GM23338 (cell line): ENCODE measurements at regions not wholly inside any gene's neighbourhood (a gene's known extent, or its start where the extent isn't known, plus 50 kb on each side); places are given as distances from the start of the nearest gene placed in this dataset.

Experiments
- ATAC-seq: fragments of 200-7000 bp; cut with Tn5 transposase; 3 replicates; pipeline ENCODE4 v1.9.1; 2020
- DNase-seq: peaks from one replicate; pipeline ENCODE4 v3.0.0-alpha.2; 2015; ENCODE audit warnings: low spot score
- H2AFZ ChIP-seq: fragments of 200-600 bp; sonication (generic); 2 replicates; pipeline ENCODE4 v1.8.0; 2016; ENCODE audit warnings: antibody characterized with exemption, mild to moderate bottlenecking, moderate library complexity
- H3F3A ChIP-seq: fragments of 200-600 bp; sonication (generic); replicated peaks from 2 replicates; pipeline ENCODE4 v1.8.0; 2017; ENCODE audit warnings: antibody characterized with exemption, mixed run types, low read depth
- H3K27ac ChIP-seq: fragments of 200-600 bp; sonication (generic); 2 replicates; pipeline ENCODE4 v1.6.1; 2016; ENCODE audit warnings: low read depth
- H3K27me3 ChIP-seq: fragments of 200-600 bp; sonication (generic); 2 replicates; pipeline ENCODE4 v1.8.0; 2016; ENCODE audit warnings: mild to moderate bottlenecking, mixed run types, moderate library complexity; ENCODE audit not compliant: insufficient read depth
- H3K36me3 ChIP-seq: fragments of 200-600 bp; sonication (generic); 2 replicates; pipeline ENCODE4 v1.8.0; 2016; ENCODE audit warnings: mild to moderate bottlenecking; ENCODE audit not compliant: insufficient read depth
- H3K4me1 ChIP-seq: fragments of 200-600 bp; sonication (generic); 2 replicates; pipeline ENCODE4 v1.8.0; 2016; ENCODE audit warnings: mild to moderate bottlenecking, moderate library complexity; ENCODE audit not compliant: insufficient read depth
- H3K4me2 ChIP-seq: fragments of 200-600 bp; sonication (generic); 2 replicates; pipeline ENCODE4 v1.7.1; 2017; ENCODE audit warnings: mixed run types
- H3K4me3 ChIP-seq: fragments of 200-600 bp; sonication (generic); 2 replicates; pipeline ENCODE4 v1.6.1; 2016; ENCODE audit warnings: mixed run types
- H3K79me2 ChIP-seq: fragments of 200-600 bp; sonication (generic); replicated peaks from 2 replicates; pipeline ENCODE4 v1.8.0; 2017; ENCODE audit warnings: mild to moderate bottlenecking; ENCODE audit not compliant: insufficient read depth
- H3K9me2 ChIP-seq: fragments of 200-600 bp; sonication (generic); 2 replicates; pipeline ENCODE4 v1.8.0; 2017; ENCODE audit not compliant: insufficient read depth
- H4K20me1 ChIP-seq: fragments of 200-600 bp; sonication (generic); replicated peaks from 2 replicates; pipeline ENCODE4 v1.8.0; 2017; ENCODE audit warnings: mild to moderate bottlenecking; ENCODE audit not compliant: insufficient read depth
- H3K27ac Mint-ChIP-seq: 2 replicates; pipeline ENCODE4 v1.8.0; 2020; ENCODE audit warnings: inconsistent platforms, mild to moderate bottlenecking, moderate library complexity, mixed read lengths
- H3K27me3 Mint-ChIP-seq: 3 replicates; pipeline ENCODE4 v1.8.0; 2022; ENCODE audit warnings: low read depth, mild to moderate bottlenecking, moderate library complexity, mixed read lengths, inconsistent platforms; ENCODE audit not compliant: insufficient read depth, poor library complexity
- H3K36me3 Mint-ChIP-seq: 3 replicates; pipeline ENCODE4 v1.8.0; 2021; ENCODE audit warnings: low read depth, mild to moderate bottlenecking, inconsistent platforms, moderate library complexity, mixed read lengths
- H3K4me1 Mint-ChIP-seq: 3 replicates; pipeline ENCODE4 v1.8.0; 2020; ENCODE audit warnings: mild to moderate bottlenecking, inconsistent platforms, mixed read lengths
- H3K4me3 Mint-ChIP-seq: 3 replicates; pipeline ENCODE4 v1.8.0; 2021; ENCODE audit warnings: moderate library complexity, mild to moderate bottlenecking, inconsistent platforms, mixed read lengths
- H3K9me3 Mint-ChIP-seq: 3 replicates; pipeline ENCODE4 v1.8.0; 2020; ENCODE audit warnings: moderate library complexity, mild to moderate bottlenecking, inconsistent platforms, mixed read lengths
- CREB1 ChIP-seq: fragments of 250-450 bp; sonication (Bioruptor Pico); IDR thresholded peaks from 2 replicates; pipeline ENCODE4 v1.5.0; 2020; ENCODE audit warnings: low read depth, mild to moderate bottlenecking, moderate library complexity
- ETS1 ChIP-seq: IDR thresholded peaks from 2 replicates; pipeline ENCODE4 v1.6.1; 2016; ENCODE audit warnings: antibody characterized with exemption
- EZH2 ChIP-seq: fragments of 200-600 bp; sonication (generic); IDR thresholded peaks from one replicate; pipeline ENCODE4 v1.8.0; 2017; ENCODE audit warnings: antibody characterized with exemption, mild to moderate bottlenecking, low read depth; ENCODE audit not compliant: unreplicated experiment
- EZH2phosphoT487 ChIP-seq: fragments of 200-600 bp; sonication (generic); IDR thresholded peaks from one replicate; pipeline ENCODE4 v1.8.1; 2018; ENCODE audit warnings: antibody characterized with exemption; ENCODE audit not compliant: unreplicated experiment
- JUNB ChIP-seq: IDR thresholded peaks from one replicate; pipeline ENCODE4 v1.6.1; 2016; ENCODE audit warnings: antibody characterized with exemption; ENCODE audit not compliant: unreplicated experiment
- POLR2AphosphoS5 ChIP-seq: IDR thresholded peaks from 2 replicates; pipeline ENCODE4 v1.6.1; 2016; ENCODE audit warnings: antibody characterized with exemption, low read depth
- REST ChIP-seq: IDR thresholded peaks from one replicate; pipeline ENCODE4 v1.6.1; 2018; ENCODE audit warnings: antibody characterized with exemption; ENCODE audit not compliant: unreplicated experiment
- STAT1 ChIP-seq: IDR thresholded peaks from one replicate; pipeline ENCODE4 v1.6.1; 2016; ENCODE audit warnings: antibody characterized with exemption; ENCODE audit not compliant: unreplicated experiment
- ZNF114 ChIP-seq: fragments of 250-450 bp; sonication (Bioruptor Pico); IDR thresholded peaks from 2 replicates; pipeline ENCODE4 v1.5.0; 2020; ENCODE audit warnings: mild to moderate bottlenecking, moderate library complexity
- ZNF331 ChIP-seq: fragments of 250-450 bp; sonication (Bioruptor Pico); IDR thresholded peaks from 2 replicates; pipeline ENCODE4 v1.5.0; 2020; ENCODE audit warnings: low read depth, mild to moderate bottlenecking, moderate library complexity

GRCh38 chr9:80875947-80876346, 813.4 kb downstream of the TLE1 start (continued):
- no peak for TF ChIP-seq REST

GRCh38 chr9:80874276-80874675, 815.1 kb downstream of the TLE1 start:
- no peaks in the 10 kb centered on the region for H3K36me3 ChIP-seq
- no peaks in the 10 kb centered on the region for H3F3A ChIP-seq
- Mint-ChIP-seq H3K27ac (no peak overlapping the region), H3K9me3 (no peaks in the 10 kb centered on the region), H3K27me3 (peaks cover 2% of the 10 kb centered on the region), H3K4me1 (no peaks in the 10 kb centered on the region), H3K36me3 (no peaks in the 10 kb centered on the region), H3K4me3 (no peak overlapping the region)
- no peaks in the 10 kb centered on the region for H3K9me2 ChIP-seq
- no peak overlapping the region for H3K27ac ChIP-seq
- no peak overlapping the region for H2AFZ ChIP-seq
- H3K4me1 ChIP-seq, result no peaks in the 10 kb centered on the region
- DNase-seq, result no peak
- no peaks in the 10 kb centered on the region for H3K27me3 ChIP-seq
- TF ChIP-seq EZH2 (no peak), EZH2phosphoT487 (no peak), ETS1 (no peak), JUNB (no peak), ZNF331 (CRISPR knock-in tag) (no peak), STAT1 (no peak), CREB1 (CRISPR knock-in tag) (no peak), POLR2AphosphoS5 (no peak), ZNF114 (no peak)
- H3K79me2 ChIP-seq, result no peaks in the 10 kb centered on the region
- no peak overlapping the region for H3K4me3 ChIP-seq
- no peaks in the 10 kb centered on the region for H4K20me1 ChIP-seq
- no peak overlapping the region for H3K4me2 ChIP-seq
- no peak for ATAC-seq

GRCh38 chr9:80873861-80874260, 815.5 kb downstream of the TLE1 start:
- no peaks in the 10 kb centered on the region for H4K20me1 ChIP-seq
- no peaks in the 10 kb centered on the region for H3K27me3 ChIP-seq
- TF ChIP-seq CREB1 (CRISPR knock-in tag) (no peak), JUNB (no peak), REST (no peak)
- H3K27ac Mint-ChIP-seq, result no peak overlapping the region
- H3K27me3 Mint-ChIP-seq, result no peaks in the 10 kb centered on the region
- no peak for ATAC-seq
- no peaks in the 10 kb centered on the region for H3F3A ChIP-seq
- H2AFZ ChIP-seq, result no peak overlapping the region
- H3K27ac ChIP-seq, result no peak overlapping the region
- no peaks in the 10 kb centered on the region for H3K36me3 Mint-ChIP-seq
- no peak overlapping the region for H3K4me2 ChIP-seq
- no peaks in the 10 kb centered on the region for H3K36me3 ChIP-seq
- H3K4me3 Mint-ChIP-seq, result no peak overlapping the region
- H3K4me3 ChIP-seq, result no peak overlapping the region
- peaks cover under 1% of the 10 kb centered on the region; the same call in 1 of the 3 replicates for H3K9me3 Mint-ChIP-seq
- H3K79me2 ChIP-seq, result no peaks in the 10 kb centered on the region
- DNase-seq, result no peak
- no peaks in the 10 kb centered on the region for H3K4me1 ChIP-seq
- no peaks in the 10 kb centered on the region for H3K9me2 ChIP-seq
- no peaks in the 10 kb centered on the region for H3K4me1 Mint-ChIP-seq
